Trophoblast cell (in vitro differentiated cells and primary cell): ENCODE measurements at regions not wholly inside any gene's neighbourhood (a gene's known extent, or its start where the extent isn't known, plus 50 kb on each side); places are given as distances from the start of the nearest gene placed in this dataset.

Experiments used
- DNase-seq, 2 donors: peaks; one replicate each; pipeline ENCODE4 v3.0.0-alpha.2; 2016
- H2AFZ ChIP-seq: 2 replicates; pipeline ENCODE4 v1.6.1; 2013; ENCODE audit warnings: low read length, moderate library complexity, mild to moderate bottlenecking; ENCODE audit not compliant: insufficient read depth, poor library complexity
- H2AK5ac ChIP-seq: 2 replicates; pipeline ENCODE4 v1.6.1; 2013; ENCODE audit warnings: mild to moderate bottlenecking, low read length
- H2BK120ac ChIP-seq: 2 replicates; pipeline ENCODE4 v1.6.1; 2013; ENCODE audit warnings: low read length, mild to moderate bottlenecking, moderate library complexity; ENCODE audit not compliant: insufficient read depth, poor library complexity
- H2BK12ac ChIP-seq: 2 replicates; pipeline ENCODE4 v1.6.1; 2013; ENCODE audit warnings: mild to moderate bottlenecking, low read length, moderate library complexity
- H2BK5ac ChIP-seq: 2 replicates; pipeline ENCODE4 v1.6.1; 2013; ENCODE audit warnings: low read length, low read depth, moderate library complexity, mild to moderate bottlenecking; ENCODE audit not compliant: poor library complexity
- H3K14ac ChIP-seq: 2 replicates; pipeline ENCODE4 v1.6.1; 2013; ENCODE audit warnings: mild to moderate bottlenecking, low read length
- H3K18ac ChIP-seq: 2 replicates; pipeline ENCODE4 v1.6.1; 2013; ENCODE audit warnings: mild to moderate bottlenecking, low read length
- H3K23ac ChIP-seq: 2 replicates; pipeline ENCODE4 v1.6.1; 2013; ENCODE audit warnings: low read length
- H3K27ac ChIP-seq: 2 replicates; pipeline ENCODE4 v1.5.1; 2013; ENCODE audit warnings: low read depth, mild to moderate bottlenecking, inconsistent platforms, low read length, moderate library complexity
- H3K27me3 ChIP-seq: 2 replicates; pipeline ENCODE4 v1.6.1; 2013; ENCODE audit warnings: inconsistent platforms, mild to moderate bottlenecking, low read length, moderate library complexity; ENCODE audit not compliant: insufficient read depth
- H3K36me3 ChIP-seq, 2 experiments: 1 replicate in 1 of 2; 2 replicates in 1 of 2; pipeline ENCODE4 v1.6.1; 2013; ENCODE audit warnings: low read length in 2 of 2, mild to moderate bottlenecking in 2 of 2, moderate library complexity in 1 of 2; ENCODE audit not compliant: insufficient read depth in 2 of 2, control insufficient read depth in 1 of 2
- H3K4ac ChIP-seq: 2 replicates; pipeline ENCODE4 v1.6.1; 2013; ENCODE audit warnings: low read depth, mild to moderate bottlenecking, low read length, moderate library complexity
- H3K4me1 ChIP-seq, 2 experiments: 1 replicate in 1 of 2; 2 replicates in 1 of 2; pipeline ENCODE4 v1.6.1; 2013; ENCODE audit warnings: low read length in 2 of 2, mild to moderate bottlenecking in 2 of 2, moderate library complexity in 1 of 2; ENCODE audit not compliant: insufficient read depth in 2 of 2, control insufficient read depth in 1 of 2
- H3K4me2 ChIP-seq: 2 replicates; pipeline ENCODE4 v1.6.1; 2013; ENCODE audit warnings: inconsistent platforms, mild to moderate bottlenecking, low read length, moderate library complexity
- H3K4me3 ChIP-seq: 2 replicates; pipeline ENCODE4 v1.5.1; 2013; ENCODE audit warnings: mild to moderate bottlenecking, low read depth, low read length, inconsistent platforms
- H3K79me1 ChIP-seq: one replicate; pipeline ENCODE4 v1.6.1; 2013; ENCODE audit warnings: low read length
- H3K79me2 ChIP-seq: 2 replicates; pipeline ENCODE4 v1.6.1; 2013; ENCODE audit warnings: low read length, mild to moderate bottlenecking; ENCODE audit not compliant: control insufficient read depth, insufficient read depth, poor library complexity
- H3K9ac ChIP-seq: 2 replicates; pipeline ENCODE4 v1.6.1; 2013; ENCODE audit warnings: mild to moderate bottlenecking, low read length
- H3K9me3 ChIP-seq: 2 replicates; pipeline ENCODE4 v1.6.1; 2013; ENCODE audit warnings: low read depth, mild to moderate bottlenecking, control low read depth, inconsistent platforms, low read length; ENCODE audit not compliant: insufficient read depth
- H4K12ac ChIP-seq: 2 replicates; pipeline ENCODE4 v1.6.1; 2013; ENCODE audit warnings: low read depth, mild to moderate bottlenecking, low read length, moderate library complexity
- H4K8ac ChIP-seq: 2 replicates; pipeline ENCODE4 v1.6.1; 2013; ENCODE audit warnings: low read depth, mild to moderate bottlenecking, low read length, moderate library complexity
- H4K91ac ChIP-seq: one replicate; pipeline ENCODE4 v1.6.1; 2013; ENCODE audit warnings: low read depth, mild to moderate bottlenecking, low read length, moderate library complexity
- WGBS: extraction: QIAGEN DNeasy Blood & Tissue Kit; methylation state at CpG from one replicate; pipeline ENCODE4 v1.1.7; 2013; ENCODE audit warnings: missing lambda C conversion rate; ENCODE audit not compliant: insufficient read length, insufficient coverage; ENCODE audit errors: extremely low coverage; 5-methylcytosine and 5-hydroxymethylcytosine counted together

GRCh38 chr16:35148748-35149147, 1689.3 kb downstream of the TP53TG3F start:
- Histone ChIP-seq H3K9ac (no peak overlapping the region), H3K4me1 (no peaks in the 10 kb centered on the region), H3K27me3 (no peaks in the 10 kb centered on the region), H3K27ac (no peak overlapping the region), H4K8ac (no peak overlapping the region), H2BK12ac (no peak overlapping the region), H4K12ac (no peak overlapping the region), H2AFZ (no peak overlapping the region), H3K79me1 (no peaks in the 10 kb centered on the region), H3K36me3 (no peaks in the 10 kb centered on the region), H3K23ac (no peak overlapping the region), H3K4me3 (no peak overlapping the region), H3K14ac (no peak overlapping the region), H2BK120ac (no peak overlapping the region), H3K9me3 (peaks cover 89% of the 10 kb centered on the region), H3K79me2 (no peaks in the 10 kb centered on the region), H3K4me2 (no peak overlapping the region), H4K91ac (no peak overlapping the region), H3K4ac (no peak overlapping the region), H2BK5ac (no peak overlapping the region), H3K18ac (no peak overlapping the region), H2AK5ac (no peak overlapping the region)
- WGBS: no CpG with 5 or more reads among the region's 3 CpGs
- DNase-seq: no peak

- H3K23ac ChIP-seq: no peak overlapping the region
- no peak overlapping the region for H3K9ac ChIP-seq
- no peak for DNase-seq
- no peak overlapping the region for H4K12ac ChIP-seq
- H3K4me2 ChIP-seq: no peak overlapping the region
- no peak overlapping the region for H2BK120ac ChIP-seq
- no peak overlapping the region for H4K8ac ChIP-seq
- H3K4me3 ChIP-seq: no peak overlapping the region
- H4K91ac ChIP-seq: no peak overlapping the region
- H2BK12ac ChIP-seq: no peak overlapping the region
- no peaks in the 10 kb centered on the region for H3K79me2 ChIP-seq
- no peak overlapping the region for H3K27ac ChIP-seq
- WGBS: no CpG with 5 or more reads among the region's 3 CpGs
- H3K79me1 ChIP-seq: no peaks in the 10 kb centered on the region
- H2AK5ac ChIP-seq: no peak overlapping the region
- no peaks in the 10 kb centered on the region for H3K27me3 ChIP-seq
- H2BK5ac ChIP-seq: no peak overlapping the region
- H3K14ac ChIP-seq: no peak overlapping the region
- no peak overlapping the region for H2AFZ ChIP-seq
- H3K9me3 ChIP-seq: peaks cover 81% of the 10 kb centered on the region
- no peak overlapping the region for H3K18ac ChIP-seq
- no peak overlapping the region for H3K4ac ChIP-seq
- H3K36me3 ChIP-seq: no peaks in the 10 kb centered on the region
- H3K4me1 ChIP-seq: no peaks in the 10 kb centered on the region
Observed at GRCh38 chr16:35149550-35149949, 1690.1 kb downstream of the TP53TG3F start.

GRCh38 chr16:35150805-35151312, 1691.4 kb downstream of the TP53TG3F start:
- no peaks in the 10 kb centered on the region for H3K27me3 ChIP-seq
- WGBS: no CpG with 5 or more reads among the region's 1 CpG

DNA sequence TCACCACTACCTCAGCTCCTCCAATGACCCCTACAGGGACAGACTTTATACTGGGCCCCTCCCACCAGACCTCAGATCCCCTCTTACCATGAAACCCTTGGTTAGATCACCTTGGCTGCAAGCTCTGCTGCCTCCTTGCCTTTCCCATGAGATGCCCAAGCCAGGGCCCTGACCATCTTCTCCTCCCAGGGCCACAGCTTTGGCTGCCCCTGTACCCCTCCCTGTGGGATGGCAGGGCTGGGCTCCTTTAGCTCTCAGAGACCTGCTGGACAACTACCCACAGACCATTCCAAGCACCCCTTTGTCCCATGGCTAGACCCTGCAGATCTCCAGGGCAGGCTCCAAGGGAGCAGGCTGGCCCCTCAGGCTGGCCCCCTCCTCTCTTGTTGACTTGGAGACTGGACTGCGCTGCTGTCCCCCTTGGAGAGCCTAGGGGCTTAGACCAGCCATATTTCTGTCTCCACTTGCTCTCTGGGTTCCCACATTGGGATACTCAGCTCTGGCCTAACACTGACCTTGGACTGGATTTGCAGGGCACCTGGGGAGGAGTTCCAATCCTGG, 1692.7 kb downstream of the TP53TG3F start:
- H3K18ac ChIP-seq: no peak overlapping the region
- no peak overlapping the region for H3K9ac ChIP-seq
- H2BK5ac ChIP-seq: no peak overlapping the region
- H2AFZ ChIP-seq: no peak overlapping the region
- no peak overlapping the region for H4K12ac ChIP-seq
- H4K91ac ChIP-seq: no peak overlapping the region
- H3K79me2 ChIP-seq: no peaks in the 10 kb centered on the region
- no peaks in the 10 kb centered on the region for H3K4me1 ChIP-seq
- H3K27me3 ChIP-seq: no peaks in the 10 kb centered on the region
- H4K8ac ChIP-seq: no peak overlapping the region
- no peak overlapping the region for H3K14ac ChIP-seq
- no peaks in the 10 kb centered on the region for H3K36me3 ChIP-seq
- no peaks in the 10 kb centered on the region for H3K79me1 ChIP-seq
- no peak overlapping the region for H2AK5ac ChIP-seq
- no peak overlapping the region for H3K4ac ChIP-seq
- no peak overlapping the region for H3K4me3 ChIP-seq
- no peak overlapping the region for H3K4me2 ChIP-seq
- no peak for DNase-seq
- peaks cover 59% of the 10 kb centered on the region for H3K9me3 ChIP-seq
- no peak overlapping the region for H2BK12ac ChIP-seq
- H2BK120ac ChIP-seq: no peak overlapping the region
- no peak overlapping the region for H3K23ac ChIP-seq
- no CpG with 5 or more reads among the region's 1 CpG for WGBS
- no peak overlapping the region for H3K27ac ChIP-seq

More at GRCh38 chr16:35150805-35151312, 1691.4 kb downstream of the TP53TG3F start:
- H3K27ac ChIP-seq: no peak overlapping the region
- no peaks in the 10 kb centered on the region for H3K79me2 ChIP-seq
- H2BK12ac ChIP-seq: no peak overlapping the region
- peaks cover 72% of the 10 kb centered on the region for H3K9me3 ChIP-seq
- H3K4ac ChIP-seq: no peak overlapping the region
- no peak overlapping the region for H2AK5ac ChIP-seq
- no peak overlapping the region for H2BK120ac ChIP-seq
- no peak overlapping the region for H3K9ac ChIP-seq
- no peak overlapping the region for H4K8ac ChIP-seq
- H3K18ac ChIP-seq: no peak overlapping the region
- DNase-seq: no peak
- H3K79me1 ChIP-seq: no peaks in the 10 kb centered on the region
- H2AFZ ChIP-seq: no peak overlapping the region
- H3K14ac ChIP-seq: no peak overlapping the region
- H3K4me1 ChIP-seq: no peaks in the 10 kb centered on the region
- H3K4me2 ChIP-seq: no peak overlapping the region
- H2BK5ac ChIP-seq: no peak overlapping the region
- H3K4me3 ChIP-seq: no peak overlapping the region
- H3K36me3 ChIP-seq: no peaks in the 10 kb centered on the region
- H3K23ac ChIP-seq: no peak overlapping the region
- no peak overlapping the region for H4K12ac ChIP-seq
- no peak overlapping the region for H4K91ac ChIP-seq
